ENCODE measurements at regions not wholly inside any gene's neighbourhood (a gene's known extent, or its start where the extent isn't known, plus 50 kb on each side); places are given as distances from the start of the nearest gene placed in this dataset.

GRCh38 chr12:124240493-124240892, 54.4 kb upstream of the RFLNA start:
- no peak overlapping the region for H2BK20ac ChIP-seq (ENCODE audit: low read depth, low read length, poor library complexity, severe bottlenecking)
- Mint-ChIP-seq H3K9me3 (peaks cover 2 to 3% of the 10 kb centered on the region in 2 experiments; a peak in 3 of 5 replicates), H3K4me1 (peaks cover 12 to 23% of the 10 kb centered on the region in 2 experiments), H3K4me3 (no peak overlapping the region), H3K36me3 (ENCODE audit: insufficient read depth in 1 of 3, low read depth in 3 of 3) (peaks cover 0 to 7% (median 0%) of the 10 kb centered on the region in 3 experiments; a peak in 1 of 7 replicates), H3K27me3 (ENCODE audit: low read depth) (peaks cover 1% of the 10 kb centered on the region), H3K27ac (no peak overlapping the region)
- no peak overlapping the region for H3K23ac ChIP-seq (ENCODE audit: insufficient read length, low read depth, low read length)
- no peak overlapping the region for H2BK5ac ChIP-seq (ENCODE audit: insufficient read length, low read length)
- H3K9me3 ChIP-seq (ENCODE audit: control insufficient read depth, low read depth, low read length) = no peaks in the 10 kb centered on the region
- H3K4me1 ChIP-seq (ENCODE audit: insufficient read depth, low read length) = no peaks in the 10 kb centered on the region; the same call in 1 of the 2 replicates
- no peak overlapping the region for H3K9ac ChIP-seq (ENCODE audit: extremely low read depth, insufficient read length, low read length)
- peak; percentile 58 for DNase-seq
- H3K23me2 ChIP-seq (ENCODE audit: insufficient read length, low read depth, low read length, poor library complexity, severe bottlenecking) = no peaks in the 10 kb centered on the region
- no peaks in the 10 kb centered on the region for H3K27me3 ChIP-seq (ENCODE audit: insufficient read depth, low read length)
- H3K4ac ChIP-seq (ENCODE audit: low read depth, low read length) = no peak overlapping the region
- H2BK120ac ChIP-seq (ENCODE audit: low read depth, low read length, poor library complexity, severe bottlenecking) = no peak overlapping the region
- TF ChIP-seq CTCF (conservative IDR thresholded peaks at IDR 0.05) = no peak
- H3K79me1 ChIP-seq (ENCODE audit: insufficient read depth, low read depth, low read length, poor library complexity, severe bottlenecking) = no peaks in the 10 kb centered on the region
- no peak overlapping the region for H4K8ac ChIP-seq (replicated peaks; ENCODE audit: insufficient read length, low read depth, low read length)
- no peak overlapping the region for H3T11ph ChIP-seq (ENCODE audit: low read length)
- no peak overlapping the region for H3K4me2 ChIP-seq (ENCODE audit: insufficient read depth, insufficient read length, low read length)
- no CpG with 5 or more reads among the region's 1 CpG for WGBS (ENCODE audit: extremely low coverage, insufficient read length, low lambda C conversion rate)
- no peak overlapping the region for H2BK15ac ChIP-seq (ENCODE audit: low read depth, low read length)
- H3K14ac ChIP-seq (ENCODE audit: insufficient read depth, low read length) = no peak overlapping the region
- no peaks in the 10 kb centered on the region for H4K20me1 ChIP-seq (ENCODE audit: control insufficient read depth, insufficient read depth, insufficient read length)
- H4K91ac ChIP-seq (ENCODE audit: insufficient read length, low read depth, low read length) = no peak overlapping the region
- H4K5ac ChIP-seq (ENCODE audit: insufficient read length, low read depth, low read length) = no peak overlapping the region
- H2BK12ac ChIP-seq (ENCODE audit: insufficient read length, low read depth, low read length) = no peak overlapping the region
- no peak overlapping the region for H2AFZ ChIP-seq (ENCODE audit: low read length)
- no peak overlapping the region for H3K27ac ChIP-seq (ENCODE audit: insufficient read length, low read depth, low read length)
- no peak overlapping the region for H3K18ac ChIP-seq (ENCODE audit: insufficient read length, low read depth, low read length)
- H3K56ac ChIP-seq (ENCODE audit: insufficient read length, low read depth, low read length) = no peak overlapping the region
- no peak overlapping the region for H2AK5ac ChIP-seq (ENCODE audit: insufficient read length, low read length)
- H3K79me2 ChIP-seq (ENCODE audit: insufficient read depth, low read length) = no peaks in the 10 kb centered on the region

All from H9 (cell line).